ENCODE measurements at regions not wholly inside any gene's neighbourhood (a gene's known extent, or its start where the extent isn't known, plus 50 kb on each side); places are given as distances from the start of the nearest gene placed in this dataset.

- Histone ChIP-seq H3K79me2 (ENCODE audit: insufficient read depth, low read length) (no peaks in the 10 kb centered on the region), H2AFZ (ENCODE audit: low read length) (no peak overlapping the region), H3K4me1 (ENCODE audit: insufficient read depth, low read length, severe bottlenecking) (peaks cover 40% of the 10 kb centered on the region), H3K9ac (ENCODE audit: low read length) (peak overlapping the region; percentile 63), H3K4me3 (ENCODE audit: low read depth, low read length, poor library complexity, severe bottlenecking) (peak overlapping the region; percentile 48), H4K20me1 (ENCODE audit: insufficient read depth, low read length) (no peaks in the 10 kb centered on the region), H3F3A (ENCODE audit: insufficient read depth, low read length) (peaks cover 4% of the 10 kb centered on the region; the same call in 1 of the 2 replicates), H3K4me2 (ENCODE audit: low read length) (peak overlapping the region; percentile 58), H3K9me2 (ENCODE audit: low read depth, low read length) (no peaks in the 10 kb centered on the region), H3K9me3 (ENCODE audit: low read length) (peaks cover 7% of the 10 kb centered on the region), H3K27me3 (ENCODE audit: insufficient read depth, low read length) (no peaks in the 10 kb centered on the region), H3K27ac (ENCODE audit: low read depth, low read length, poor library complexity, severe bottlenecking) (peak overlapping the region; percentile 100), H3K36me3 (ENCODE audit: insufficient read depth, low read length) (0 out of 2 replicates have a peak, but pooled peaks cover 5% of the 10 kb centered on the region)
- TF ChIP-seq EZH2 (IDR thresholded peaks at IDR 0.05; ENCODE audit: borderline replicate concordance, low read length), result no peak
- TF ChIP-seq, protein P1, sequence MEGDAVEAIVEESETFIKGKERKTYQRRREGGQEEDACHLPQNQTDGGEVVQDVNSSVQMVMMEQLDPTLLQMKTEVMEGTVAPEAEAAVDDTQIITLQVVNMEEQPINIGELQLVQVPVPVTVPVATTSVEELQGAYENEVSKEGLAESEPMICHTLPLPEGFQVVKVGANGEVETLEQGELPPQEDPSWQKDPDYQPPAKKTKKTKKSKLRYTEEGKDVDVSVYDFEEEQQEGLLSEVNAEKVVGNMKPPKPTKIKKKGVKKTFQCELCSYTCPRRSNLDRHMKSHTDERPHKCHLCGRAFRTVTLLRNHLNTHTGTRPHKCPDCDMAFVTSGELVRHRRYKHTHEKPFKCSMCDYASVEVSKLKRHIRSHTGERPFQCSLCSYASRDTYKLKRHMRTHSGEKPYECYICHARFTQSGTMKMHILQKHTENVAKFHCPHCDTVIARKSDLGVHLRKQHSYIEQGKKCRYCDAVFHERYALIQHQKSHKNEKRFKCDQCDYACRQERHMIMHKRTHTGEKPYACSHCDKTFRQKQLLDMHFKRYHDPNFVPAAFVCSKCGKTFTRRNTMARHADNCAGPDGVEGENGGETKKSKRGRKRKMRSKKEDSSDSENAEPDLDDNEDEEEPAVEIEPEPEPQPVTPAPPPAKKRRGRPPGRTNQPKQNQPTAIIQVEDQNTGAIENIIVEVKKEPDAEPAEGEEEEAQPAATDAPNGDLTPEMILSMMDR (IDR thresholded peaks at IDR 0.05; ENCODE audit: low read length), result no peak
Measured at GRCh38 chr12:31896514-31897039, 62.6 kb upstream of the RESF1 start.

- no peaks in the 10 kb centered on the region for H3K79me2 ChIP-seq (ENCODE audit: insufficient read depth, low read length)
- H3K4me3 ChIP-seq (ENCODE audit: low read depth, low read length, poor library complexity, severe bottlenecking), result peak overlapping the region; percentile 28
- peak overlapping the region; percentile 55 for H3K9ac ChIP-seq (ENCODE audit: low read length)
- no peak overlapping the region for H2AFZ ChIP-seq (ENCODE audit: low read length)
- no peaks in the 10 kb centered on the region for H3K9me2 ChIP-seq (ENCODE audit: low read depth, low read length)
- no peaks in the 10 kb centered on the region for H4K20me1 ChIP-seq (ENCODE audit: insufficient read depth, low read length)
- H3K4me1 ChIP-seq (ENCODE audit: insufficient read depth, low read length, severe bottlenecking), result peaks cover 48% of the 10 kb centered on the region
- peak overlapping the region; percentile 51; the same call in 1 of the 2 replicates for H3K4me2 ChIP-seq (ENCODE audit: low read length)
- H3F3A ChIP-seq (ENCODE audit: insufficient read depth, low read length), result peaks cover 4% of the 10 kb centered on the region; the same call in 1 of the 2 replicates
- TF ChIP-seq EZH2 (IDR thresholded peaks at IDR 0.05; ENCODE audit: borderline replicate concordance, low read length), result no peak
- TF ChIP-seq, protein P1 (IDR thresholded peaks at IDR 0.05; ENCODE audit: low read length), result no peak
- H3K27me3 ChIP-seq (ENCODE audit: insufficient read depth, low read length), result no peaks in the 10 kb centered on the region
- peak overlapping the region; percentile 100 for H3K27ac ChIP-seq (ENCODE audit: low read depth, low read length, poor library complexity, severe bottlenecking)
- H3K9me3 ChIP-seq (ENCODE audit: low read length), result peaks cover 10% of the 10 kb centered on the region
- 0 out of 2 replicates have a peak, but pooled peaks cover 5% of the 10 kb centered on the region for H3K36me3 ChIP-seq (ENCODE audit: insufficient read depth, low read length)
Measured at GRCh38 chr12:31895449-31896150, 63.6 kb upstream of the RESF1 start.

DNA sequence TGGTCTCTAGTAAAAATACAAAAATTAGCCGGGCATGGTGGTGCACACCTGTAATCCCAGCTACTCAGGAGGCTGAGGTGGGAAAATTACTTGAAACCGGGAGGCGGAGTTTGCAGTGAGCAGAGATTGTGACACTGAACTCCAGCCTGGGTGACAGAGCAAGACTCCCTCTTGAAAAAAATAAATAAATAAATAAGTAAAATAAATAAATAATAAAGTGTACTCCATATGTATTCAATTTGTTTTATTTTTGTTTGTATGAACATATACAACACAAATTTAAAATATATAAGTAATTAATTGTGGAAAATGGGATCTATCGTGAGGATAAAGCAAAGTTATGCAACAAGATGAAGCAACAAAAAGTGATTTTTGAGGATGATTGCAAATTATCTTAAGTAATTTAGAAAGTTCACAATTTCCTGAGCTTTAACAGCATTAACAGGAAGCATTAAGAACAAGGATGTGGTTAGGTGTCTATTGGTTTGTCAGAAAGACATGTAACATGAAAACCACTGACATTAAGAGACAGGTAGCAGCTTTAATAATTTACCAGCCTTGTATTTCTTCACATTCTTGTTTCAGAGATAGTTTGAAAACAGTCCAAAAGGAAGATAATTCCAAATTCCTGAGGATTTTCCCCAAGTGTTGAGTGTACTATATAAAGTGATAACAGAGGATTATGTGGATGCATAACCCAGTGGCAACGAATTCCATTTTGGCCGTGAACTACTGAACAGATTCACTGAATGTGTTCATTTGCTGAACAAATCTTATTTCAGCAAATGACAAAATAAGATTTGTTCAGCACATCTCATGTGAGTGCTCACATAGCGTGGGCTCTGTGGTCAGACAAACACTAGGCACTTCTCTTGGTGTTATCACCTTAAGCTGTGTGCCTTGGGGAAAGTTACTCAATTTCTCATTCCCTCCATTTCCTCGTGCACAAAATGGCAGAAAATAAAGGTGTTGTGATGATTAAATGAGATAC is 68.6 kb upstream of the RESF1 start:
- Histone ChIP-seq H3K4me2 (ENCODE audit: low read length) (no peak overlapping the region), H3K9ac (ENCODE audit: low read length) (no peak overlapping the region), H3F3A (ENCODE audit: insufficient read depth, low read length) (no peaks in the 10 kb centered on the region), H3K27me3 (ENCODE audit: insufficient read depth, low read length) (no peaks in the 10 kb centered on the region), H3K9me2 (ENCODE audit: low read depth, low read length) (no peaks in the 10 kb centered on the region), H3K4me1 (ENCODE audit: insufficient read depth, low read length, severe bottlenecking) (peaks cover 24% of the 10 kb centered on the region), H3K4me3 (ENCODE audit: low read depth, low read length, poor library complexity, severe bottlenecking) (no peak overlapping the region), H3K36me3 (ENCODE audit: insufficient read depth, low read length) (peaks cover 10% of the 10 kb centered on the region; the same call in 1 of the 2 replicates), H3K9me3 (ENCODE audit: low read length) (peaks cover 24% of the 10 kb centered on the region), H4K20me1 (ENCODE audit: insufficient read depth, low read length) (no peaks in the 10 kb centered on the region), H3K79me2 (ENCODE audit: insufficient read depth, low read length) (no peaks in the 10 kb centered on the region), H2AFZ (ENCODE audit: low read length) (peak overlapping the region; percentile 40; the same call in 1 of the 2 replicates), H3K27ac (ENCODE audit: low read depth, low read length, poor library complexity, severe bottlenecking) (peak overlapping the region; percentile 8)
- TF ChIP-seq EZH2 (IDR thresholded peaks at IDR 0.05; ENCODE audit: borderline replicate concordance, low read length), result no peak
- TF ChIP-seq, protein P1 (IDR thresholded peaks at IDR 0.05; ENCODE audit: low read length), result no peak
